K562 (cell line): ENCODE measurements at regions not wholly inside any gene's neighbourhood (a gene's known extent, or its start where the extent isn't known, plus 50 kb on each side); places are given as distances from the start of the nearest gene placed in this dataset.
"Not testable (repeated sequence)": the region's sequence is repeated elsewhere in the genome, so short reads cannot be mapped to it uniquely, and the experiment has no call there.

Experiments used
- ATAC-seq: fragments of 200-7000 bp; cut with Tn5 transposase; 3 replicates; pipeline ENCODE4 v1.9.1; 2020; ENCODE audit warnings: moderate library complexity
- BruUV-seq: library from RNA; stranded (reverse); fragments of 400-500 nt; replicated peaks from 2 replicates; lab custom pipeline; 2021; lab: Mats Ljungman, UMichigan
- CTCF ChIA-PET: fragments of 300-600 bp; formaldehyde crosslinking; extraction: SDS; loops from one replicate; lab custom pipeline; 2021; ENCODE audit warnings: low intra/inter-chr PET ratio; lab: Yijun Ruan, JAX
- POLR2A ChIA-PET: fragments of 300-600, 350-650 bp; sonication (Branson Sonifier 250); formaldehyde crosslinking; extraction: SDS; loops from one replicate; lab custom pipeline; 2021; ENCODE audit warnings: antibody characterized with exemption, inconsistent platforms; lab: Yijun Ruan, JAX
- DNase-seq, 4 experiments: peaks; one replicate each; pipeline versions ENCODE4 v3.0.0 to v3.0.0-alpha.2; 2011 to 2018; ENCODE audit warnings: low spot score in 3 of 4, mixed read lengths in 3 of 4; ENCODE audit errors: extremely low read depth in 1 of 4
- FAIRE-seq: peaks from 2 replicates; lab custom pipeline; 2011; peaks lifted over from hg19 to GRCh38; lab: Jason Lieb, UNC
- H2AFZ ChIP-seq: 2 replicates; pipeline ENCODE4 v1.6.0; 2011; ENCODE audit warnings: low read depth, low read length, control low read depth, inconsistent platforms
- H3K27ac ChIP-seq: fragments of 200-600 bp; 3 replicates; pipeline ENCODE4 v1.8.0; 2011; ENCODE audit warnings: low read depth, mild to moderate bottlenecking, control low read depth, inconsistent platforms, low read length, moderate library complexity, mixed read lengths; ENCODE audit errors: extremely low read depth
- H3K27me3 ChIP-seq, 2 experiments: fragments of 300-600 bp in 1 of 2; 2 replicates in 1 of 2; 3 replicates in 1 of 2; pipeline versions ENCODE4 v1.6.0 to v1.8.0; 2011; ENCODE audit warnings: inconsistent platforms in 2 of 2, low read length in 2 of 2, mild to moderate bottlenecking in 1 of 2, mixed read lengths in 1 of 2, moderate library complexity in 1 of 2; ENCODE audit not compliant: control insufficient read depth in 2 of 2, insufficient read depth in 2 of 2
- H3K36me3 ChIP-seq: fragments of 300-600 bp; 3 replicates; pipeline ENCODE4 v1.8.0; 2011; ENCODE audit warnings: mild to moderate bottlenecking, low read length, inconsistent platforms; ENCODE audit not compliant: control insufficient read depth, insufficient read depth
- H3K4me1 ChIP-seq, 2 experiments: fragments of 200-600 bp in 1 of 2; replicated peaks in 1 of 2; 2 replicates in 1 of 2; 3 replicates in 1 of 2; pipeline versions ENCODE4 v1.5.1 to v1.8.0; 2011; ENCODE audit warnings: inconsistent platforms in 2 of 2, low read length in 2 of 2, mild to moderate bottlenecking in 1 of 2, mixed read lengths in 1 of 2, moderate library complexity in 1 of 2; ENCODE audit not compliant: control insufficient read depth in 2 of 2, insufficient read depth in 2 of 2
- H3K4me2 ChIP-seq: 2 replicates; pipeline ENCODE4 v1.6.1; 2011; ENCODE audit warnings: low read length, control low read depth, inconsistent platforms, mixed read lengths; ENCODE audit not compliant: insufficient read depth
- H3K4me3 ChIP-seq: fragments of 200-600 bp; sonication (generic), shearing (Covaris generic); 2 replicates; pipeline ENCODE4 v1.5.1; 2016; ENCODE audit warnings: control low read depth, inconsistent platforms
- H3K79me2 ChIP-seq: fragments of 200-600 bp; 3 replicates; pipeline ENCODE4 v1.8.0; 2011; ENCODE audit warnings: low read length, inconsistent platforms; ENCODE audit not compliant: control insufficient read depth, insufficient read depth
- H3K9ac ChIP-seq, 2 experiments: 2 replicates each; pipeline versions ENCODE4 v1.6.0 to v1.6.1; 2011; ENCODE audit warnings: low read depth in 2 of 2, low read length in 2 of 2, control low read depth in 1 of 2, inconsistent platforms in 1 of 2, mild to moderate bottlenecking in 1 of 2, mixed read lengths in 1 of 2; ENCODE audit not compliant: insufficient read depth in 1 of 2
- H3K9me1 ChIP-seq: one replicate; pipeline ENCODE4 v1.6.0; 2011; ENCODE audit warnings: inconsistent platforms, mild to moderate bottlenecking, low read length, moderate library complexity; ENCODE audit not compliant: control insufficient read depth, insufficient read depth
- H3K9me3 ChIP-seq: replicated peaks from 2 replicates; pipeline ENCODE4 v1.5.1; 2011; ENCODE audit warnings: low read depth, low read length, inconsistent platforms; ENCODE audit not compliant: control insufficient read depth, insufficient read depth
- H4K20me1 ChIP-seq: replicated peaks from 2 replicates; pipeline ENCODE4 v1.6.1; 2011; ENCODE audit warnings: low read length, inconsistent platforms, mixed read lengths; ENCODE audit not compliant: control insufficient read depth, insufficient read depth
- CHD2 ChIP-seq: IDR thresholded peaks from 2 replicates; pipeline ENCODE4 v1.6.1; 2011; ENCODE audit warnings: low read depth, low read length
- MCM5 ChIP-seq: fragments of 450-650 bp; IDR thresholded peaks from 2 replicates; pipeline ENCODE4 v1.6.1; 2016; ENCODE audit warnings: low read depth
- PURB ChIP-seq: sonication (generic); formaldehyde crosslinking; IDR thresholded peaks from 2 replicates; pipeline ENCODE4 v1.9.0; 2021; ENCODE audit warnings: low read depth, mild to moderate bottlenecking, missing genetic modification reagents
- SRSF3 ChIP-seq: fragments of 200-400 bp; formaldehyde crosslinking; IDR thresholded peaks from 2 replicates; pipeline ENCODE4 v1.6.1; 2016; ENCODE audit warnings: mild to moderate bottlenecking, low read length, moderate library complexity; ENCODE audit not compliant: insufficient read depth
- WGBS: fragments of 100-300 bp; shearing (Covaris generic); methylation state at CpG from one replicate; pipeline ENCODE4 v1.1.6; 2016; ENCODE audit warnings: low coverage, mixed read lengths; ENCODE audit not compliant: insufficient coverage; ENCODE audit errors: missing lambda C conversion rate; 5-methylcytosine and 5-hydroxymethylcytosine counted together
- in situ Hi-C: fragments of 300-500 bp; cut with MboI; formaldehyde crosslinking; loops from 4 replicates; pipeline ENCODE4 v1.15.0; 2018; ENCODE audit warnings: inconsistent platforms, mixed read lengths
- intact Hi-C: fragments of 100-400 bp; cut with micrococcal nuclease; formaldehyde crosslinking; loops from 2 replicates; pipeline ENCODE4 v1.14.2; 2022
- TF ChIP-seq, protein P1 (sequence below), 2 experiments: fragments of 450-650 bp; conservative IDR thresholded peaks; 2 replicates each; pipeline ENCODE4 v1.6.1; 2017; ENCODE audit warnings: mild to moderate bottlenecking in 2 of 2, moderate library complexity in 2 of 2
- TF ChIP-seq, protein P2 (sequence below): sonication (generic); formaldehyde crosslinking; IDR thresholded peaks from 2 replicates; pipeline ENCODE4 v1.8.0; 2023; ENCODE audit warnings: mild to moderate bottlenecking, missing genetic modification reagents

DNA sequence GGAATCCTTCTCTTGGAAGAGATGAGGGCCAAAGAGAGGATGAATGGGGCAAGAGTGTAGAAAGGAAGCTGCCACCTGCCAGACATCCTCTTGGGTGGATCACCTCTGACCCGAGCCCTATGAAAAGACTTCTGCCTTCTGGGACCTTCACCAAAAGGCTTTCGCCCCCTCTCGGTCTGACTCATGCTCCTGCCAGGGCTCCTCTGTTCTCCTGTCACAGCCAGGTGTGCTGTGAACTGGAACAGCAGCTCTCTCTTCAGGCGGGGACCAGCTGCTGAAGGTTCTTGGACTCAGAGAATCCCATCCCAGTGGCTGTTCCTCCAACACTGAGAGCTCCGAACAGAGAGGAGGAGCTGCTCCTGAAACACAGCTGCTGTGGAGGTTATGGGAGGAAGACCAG lies 96.6 kb upstream of the AKAP13 start:
- in situ Hi-C loops = loop anchor here (25.0 kb wide), 2 partner anchors 822 to 1072 kb away; no protein-coding TSS in a partner anchor
- H3K79me2 ChIP-seq, ATAC-seq, FAIRE-seq, H3K9ac ChIP-seq, DNase-seq, H3K4me1 ChIP-seq, H4K20me1 ChIP-seq, H3K9me1 ChIP-seq, CTCF ChIA-PET, H3K36me3 ChIP-seq, H3K27ac ChIP-seq, H2AFZ ChIP-seq, intact Hi-C loops, H3K4me2 ChIP-seq, H3K4me3 ChIP-seq, BruUV-seq, H3K9me3 ChIP-seq, POLR2A ChIA-PET: not testable (repeated sequence)
- H3K27me3 ChIP-seq = peaks cover 23 to 37% of the 10 kb centered on the region in 2 experiments
- 0% methylated on average over 4 of the region's 5 CpGs for WGBS

DNA sequence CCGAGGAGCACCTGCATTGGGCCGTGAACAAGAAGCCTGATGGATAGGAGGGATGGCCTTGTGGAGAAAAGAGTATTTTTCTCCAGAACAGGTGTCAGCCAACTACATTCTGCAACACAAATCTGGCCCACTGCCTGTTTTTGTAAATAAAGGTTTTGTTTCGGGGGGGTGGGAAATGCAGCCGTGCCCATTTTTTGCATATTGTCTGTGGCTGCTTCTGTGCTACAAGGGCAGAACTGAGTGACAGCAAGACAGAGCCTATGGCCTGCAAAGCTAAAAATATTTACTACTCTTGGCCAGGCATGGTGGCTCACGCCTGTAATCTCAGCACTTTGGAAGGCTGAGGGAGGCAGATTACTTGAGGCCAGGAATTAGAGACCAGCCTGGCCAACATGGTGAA lies 95.9 kb upstream of the AKAP13 start:
- no peak for DNase-seq
- Histone ChIP-seq H3K9me1 (no peaks in the 10 kb centered on the region), H3K79me2 (no peaks in the 10 kb centered on the region), H3K4me1 (no peaks in the 10 kb centered on the region; a peak in 1 of 5 replicates), H3K9ac (no peak overlapping the region), H3K27ac (no peak overlapping the region), H3K9me3 (no peaks in the 10 kb centered on the region; the same call in 1 of the 2 replicates), H3K27me3 (peaks cover 23 to 37% of the 10 kb centered on the region in 2 experiments), H3K4me2 (no peak overlapping the region), H2AFZ (no peak overlapping the region), H3K36me3 (no peaks in the 10 kb centered on the region), H4K20me1 (no peaks in the 10 kb centered on the region; the same call in 1 of the 2 replicates), H3K4me3 (no peak overlapping the region)
- CTCF ChIA-PET = no interaction called here
- 0% methylated on average over 5 of the region's 5 CpGs for WGBS
- intact Hi-C loops (no loop called here), in situ Hi-C loops (loop anchor here (25.0 kb wide), 2 partner anchors 822 to 1072 kb away; no protein-coding TSS in a partner anchor)
- FAIRE-seq = no peak
- POLR2A ChIA-PET = no interaction called here
- ATAC-seq = no peak
- TF ChIP-seq MCM5 (no peak), PURB (CRISPR knock-in tag) (no peak), CHD2 (no peak), SRSF3 (no peak)
- TF ChIP-seq, protein P1, sequence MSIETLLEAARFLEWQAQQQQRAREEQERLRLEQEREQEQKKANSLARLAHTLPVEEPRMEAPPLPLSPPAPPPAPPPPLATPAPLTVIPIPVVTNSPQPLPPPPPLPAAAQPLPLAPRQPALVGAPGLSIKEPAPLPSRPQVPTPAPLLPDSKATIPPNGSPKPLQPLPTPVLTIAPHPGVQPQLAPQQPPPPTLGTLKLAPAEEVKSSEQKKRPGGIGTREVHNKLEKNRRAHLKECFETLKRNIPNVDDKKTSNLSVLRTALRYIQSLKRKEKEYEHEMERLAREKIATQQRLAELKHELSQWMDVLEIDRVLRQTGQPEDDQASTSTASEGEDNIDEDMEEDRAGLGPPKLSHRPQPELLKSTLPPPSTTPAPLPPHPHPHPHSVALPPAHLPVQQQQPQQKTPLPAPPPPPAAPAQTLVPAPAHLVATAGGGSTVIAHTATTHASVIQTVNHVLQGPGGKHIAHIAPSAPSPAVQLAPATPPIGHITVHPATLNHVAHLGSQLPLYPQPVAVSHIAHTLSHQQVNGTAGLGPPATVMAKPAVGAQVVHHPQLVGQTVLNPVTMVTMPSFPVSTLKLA (conservative IDR thresholded peaks at IDR 0.05) = no peak
- TF ChIP-seq, protein P2, sequence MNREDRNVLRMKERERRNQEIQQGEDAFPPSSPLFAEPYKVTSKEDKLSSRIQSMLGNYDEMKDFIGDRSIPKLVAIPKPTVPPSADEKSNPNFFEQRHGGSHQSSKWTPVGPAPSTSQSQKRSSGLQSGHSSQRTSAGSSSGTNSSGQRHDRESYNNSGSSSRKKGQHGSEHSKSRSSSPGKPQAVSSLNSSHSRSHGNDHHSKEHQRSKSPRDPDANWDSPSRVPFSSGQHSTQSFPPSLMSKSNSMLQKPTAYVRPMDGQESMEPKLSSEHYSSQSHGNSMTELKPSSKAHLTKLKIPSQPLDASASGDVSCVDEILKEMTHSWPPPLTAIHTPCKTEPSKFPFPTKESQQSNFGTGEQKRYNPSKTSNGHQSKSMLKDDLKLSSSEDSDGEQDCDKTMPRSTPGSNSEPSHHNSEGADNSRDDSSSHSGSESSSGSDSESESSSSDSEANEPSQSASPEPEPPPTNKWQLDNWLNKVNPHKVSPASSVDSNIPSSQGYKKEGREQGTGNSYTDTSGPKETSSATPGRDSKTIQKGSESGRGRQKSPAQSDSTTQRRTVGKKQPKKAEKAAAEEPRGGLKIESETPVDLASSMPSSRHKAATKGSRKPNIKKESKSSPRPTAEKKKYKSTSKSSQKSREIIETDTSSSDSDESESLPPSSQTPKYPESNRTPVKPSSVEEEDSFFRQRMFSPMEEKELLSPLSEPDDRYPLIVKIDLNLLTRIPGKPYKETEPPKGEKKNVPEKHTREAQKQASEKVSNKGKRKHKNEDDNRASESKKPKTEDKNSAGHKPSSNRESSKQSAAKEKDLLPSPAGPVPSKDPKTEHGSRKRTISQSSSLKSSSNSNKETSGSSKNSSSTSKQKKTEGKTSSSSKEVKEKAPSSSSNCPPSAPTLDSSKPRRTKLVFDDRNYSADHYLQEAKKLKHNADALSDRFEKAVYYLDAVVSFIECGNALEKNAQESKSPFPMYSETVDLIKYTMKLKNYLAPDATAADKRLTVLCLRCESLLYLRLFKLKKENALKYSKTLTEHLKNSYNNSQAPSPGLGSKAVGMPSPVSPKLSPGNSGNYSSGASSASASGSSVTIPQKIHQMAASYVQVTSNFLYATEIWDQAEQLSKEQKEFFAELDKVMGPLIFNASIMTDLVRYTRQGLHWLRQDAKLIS = no peak
- BruUV-seq = no TSS peak
